ENCODE measurements at regions not wholly inside any gene's neighbourhood (a gene's known extent, or its start where the extent isn't known, plus 50 kb on each side); places are given as distances from the start of the nearest gene placed in this dataset.

GRCh38 chr4:114082348-114082747 is 102.9 kb upstream of the ARSJ start:
- no peak overlapping the region for H3K4me3 ChIP-seq (ENCODE audit: low read length)

GRCh38 chr4:114085611-114086345 is 106.3 kb upstream of the ARSJ start:
- no peak for DNase-seq (ENCODE audit: low read depth, low spot score)
- H3K4me3 ChIP-seq (ENCODE audit: low read length): no peak overlapping the region

More at GRCh38 chr4:114082348-114082747, 102.9 kb upstream of the ARSJ start:
- DNase-seq (ENCODE audit: low read depth, low spot score): no peak

- no peak for DNase-seq (ENCODE audit: low read depth, low spot score)
- no peak overlapping the region for H3K4me3 ChIP-seq (ENCODE audit: low read length)
These were observed 108.3 kb upstream of the ARSJ start for GRCh38 chr4:114087596-114088230.

- no peak for DNase-seq (ENCODE audit: low read depth, low spot score)
- no peak overlapping the region for H3K4me3 ChIP-seq (ENCODE audit: low read length)
These were observed 109.0 kb upstream of the ARSJ start for GRCh38 chr4:114088481-114088880.

GRCh38 chr4:114091546-114091945 is 112.1 kb upstream of the ARSJ start:
- no peak for DNase-seq (ENCODE audit: low read depth, low spot score)
- no peak overlapping the region for H3K4me3 ChIP-seq (ENCODE audit: low read length)

GRCh38 chr4:114093221-114093715 is 113.8 kb upstream of the ARSJ start:
- H3K4me3 ChIP-seq (ENCODE audit: low read length): no peak overlapping the region
- DNase-seq (ENCODE audit: low read depth, low spot score): no peak

GRCh38 chr4:114100288-114101031 is 121.0 kb upstream of the ARSJ start:
- no peak for DNase-seq (ENCODE audit: low read depth, low spot score)
- H3K4me3 ChIP-seq (ENCODE audit: low read length): no peak overlapping the region

GRCh38 chr4:114103908-114104307 is 124.5 kb upstream of the ARSJ start:
- no peak for DNase-seq (ENCODE audit: low read depth, low spot score)
- H3K4me3 ChIP-seq (ENCODE audit: low read length): no peak overlapping the region

- no peak overlapping the region for H3K4me3 ChIP-seq (ENCODE audit: low read length)
- no peak for DNase-seq (ENCODE audit: low read depth, low spot score)
These were observed 129.4 kb upstream of the ARSJ start for GRCh38 chr4:114108869-114109268.

- H3K4me3 ChIP-seq (ENCODE audit: low read length): no peak overlapping the region
- DNase-seq (ENCODE audit: low read depth, low spot score): no peak
These were observed 130.3 kb upstream of the ARSJ start for GRCh38 chr4:114109776-114110175.

GRCh38 chr4:114115526-114115925 is 136.1 kb upstream of the ARSJ start:
- no peak for DNase-seq (ENCODE audit: low read depth, low spot score)
- H3K4me3 ChIP-seq (ENCODE audit: low read length): no peak overlapping the region

GRCh38 chr4:114116861-114117260 is 137.4 kb upstream of the ARSJ start:
- no peak for DNase-seq (ENCODE audit: low read depth, low spot score)
- no peak overlapping the region for H3K4me3 ChIP-seq (ENCODE audit: low read length)

- H3K4me3 ChIP-seq (ENCODE audit: low read length): no peak overlapping the region
These were observed 141.8 kb upstream of the ARSJ start for GRCh38 chr4:114121221-114121620.

GRCh38 chr4:114132199-114132598 is 152.8 kb upstream of the ARSJ start:
- H3K4me3 ChIP-seq (ENCODE audit: low read length): no peak overlapping the region
- no peak for DNase-seq (ENCODE audit: low read depth, low spot score)

More at GRCh38 chr4:114121221-114121620, 141.8 kb upstream of the ARSJ start:
- no peak for DNase-seq (ENCODE audit: low read depth, low spot score)

GRCh38 chr4:114132830-114133229 is 153.4 kb upstream of the ARSJ start:
- no peak overlapping the region for H3K4me3 ChIP-seq (ENCODE audit: low read length)
- peak; percentile 41 for DNase-seq (ENCODE audit: low read depth, low spot score)

- H3K4me3 ChIP-seq (ENCODE audit: low read length): no peak overlapping the region
- no peak for DNase-seq (ENCODE audit: low read depth, low spot score)
These were observed 156.6 kb upstream of the ARSJ start for GRCh38 chr4:114136069-114136468.

GRCh38 chr4:114137984-114138383 is 158.5 kb upstream of the ARSJ start:
- no peak overlapping the region for H3K4me3 ChIP-seq (ENCODE audit: low read length)
- no peak for DNase-seq (ENCODE audit: low read depth, low spot score)

GRCh38 chr4:114146947-114147618 is 167.6 kb upstream of the ARSJ start:
- DNase-seq (ENCODE audit: low read depth, low spot score): no peak
- peak overlapping the region; percentile 35 for H3K4me3 ChIP-seq (ENCODE audit: low read length)

GRCh38 chr4:114147619-114148208 is 168.3 kb upstream of the ARSJ start:
- peak overlapping the region; percentile 35 for H3K4me3 ChIP-seq (ENCODE audit: low read length)
- peak; percentile 54 for DNase-seq (ENCODE audit: low read depth, low spot score)

Data from Jurkat, Clone E6-1 (cell line).